ENCODE measurements at regions not wholly inside any gene's neighbourhood (a gene's known extent, or its start where the extent isn't known, plus 50 kb on each side); places are given as distances from the start of the nearest gene placed in this dataset.
A peak's percentile ranks its signal among the peaks of the same experiment; 100 is the strongest.

GRCh38 chr4:124018383-124019317 is 622.1 kb downstream of the SPRY1 start:
- no peaks in the 10 kb centered on the region for H3K27me3 ChIP-seq (replicated peaks in 1 of 7)
- intact Hi-C loops (cut with DNase I; ENCODE audit: low total_unique reads), result no loop called here
- H3K9me3 ChIP-seq, result no peaks in the 10 kb centered on the region
- WGBS, 5 donors, result 26 to 38% (median 30%) methylated on average over 7 of the region's 7 CpGs
- H3K4me1 ChIP-seq, result peaks cover 7 to 15% (median 10%) of the 10 kb centered on the region in 6 donors
- peak overlapping the region; percentile 64 to 80 (median 78) for H3K27ac ChIP-seq
- peak; percentile 70 for DNase-seq
- H3K36me3 ChIP-seq, result no peaks in the 10 kb centered on the region
- peak overlapping the region in 1 of 8 donors; percentile 10 for H3K4me3 ChIP-seq
- TF ChIP-seq POLR2AphosphoS5 (IDR thresholded peaks at IDR 0.05) (peak in 1 of 3 donors; percentile 58), POLR2A (IDR thresholded peaks at IDR 0.05) (no peak), CTCF (IDR thresholded peaks at IDR 0.05 in 8 of 11, conservative IDR thresholded peaks at IDR 0.05 in 3 of 11) (peak in 5 of 11 experiments; percentile 10 to 23 (median 16))

GRCh38 chr4:124019749-124020549 is 623.4 kb downstream of the SPRY1 start:
- Histone ChIP-seq H3K36me3 (no peaks in the 10 kb centered on the region), H3K27ac (peak overlapping the region in 6 of 8 donors; percentile 64 to 80 (median 76)), H3K27me3 (replicated peaks in 1 of 7) (no peaks in the 10 kb centered on the region), H3K9me3 (no peaks in the 10 kb centered on the region), H3K4me1 (peaks cover 7 to 15% (median 10%) of the 10 kb centered on the region in 6 donors), H3K4me3 (no peak overlapping the region)
- DNase-seq, result no peak
- 73 to 82% (median 77%) methylated on average over 4 of the region's 4 CpGs for WGBS, 5 donors
- intact Hi-C loops (cut with DNase I; ENCODE audit: low total_unique reads), result no loop called here
- TF ChIP-seq POLR2AphosphoS5 (IDR thresholded peaks at IDR 0.05), result no peak
- TF ChIP-seq POLR2A (IDR thresholded peaks at IDR 0.05), result no peak
- no peak for TF ChIP-seq CTCF (IDR thresholded peaks at IDR 0.05 in 8 of 11, conservative IDR thresholded peaks at IDR 0.05 in 3 of 11)

GRCh38 chr4:124025000-124025399 is 628.4 kb downstream of the SPRY1 start:
- Histone ChIP-seq H3K27me3 (replicated peaks in 1 of 7) (no peaks in the 10 kb centered on the region), H3K4me3 (no peak overlapping the region), H3K9me3 (no peaks in the 10 kb centered on the region), H3K36me3 (no peaks in the 10 kb centered on the region), H3K27ac (no peak overlapping the region), H3K4me1 (no peaks in the 10 kb centered on the region)
- no peak for DNase-seq
- intact Hi-C loops (cut with DNase I; ENCODE audit: low total_unique reads), result no loop called here
- WGBS, 5 donors, result 61 to 96% (median 72%) methylated on average over 3 of the region's 3 CpGs
- TF ChIP-seq POLR2A (IDR thresholded peaks at IDR 0.05) (no peak), CTCF (IDR thresholded peaks at IDR 0.05 in 8 of 11, conservative IDR thresholded peaks at IDR 0.05 in 3 of 11) (no peak), POLR2AphosphoS5 (IDR thresholded peaks at IDR 0.05) (no peak)

GRCh38 chr4:124025428-124025827 is 628.8 kb downstream of the SPRY1 start:
- Histone ChIP-seq H3K36me3 (no peaks in the 10 kb centered on the region), H3K27me3 (replicated peaks in 1 of 7) (no peaks in the 10 kb centered on the region), H3K4me3 (no peak overlapping the region), H3K27ac (no peak overlapping the region), H3K9me3 (no peaks in the 10 kb centered on the region), H3K4me1 (no peaks in the 10 kb centered on the region)
- no peak for DNase-seq
- 87 to 92% (median 91%) methylated on average over 9 of the region's 9 CpGs for WGBS, 5 donors
- TF ChIP-seq POLR2AphosphoS5 (IDR thresholded peaks at IDR 0.05) (no peak), POLR2A (IDR thresholded peaks at IDR 0.05) (no peak), CTCF (IDR thresholded peaks at IDR 0.05 in 8 of 11, conservative IDR thresholded peaks at IDR 0.05 in 3 of 11) (no peak)
- intact Hi-C loops (cut with DNase I; ENCODE audit: low total_unique reads), result no loop called here
